GM23248 (cell line): ENCODE measurements at regions not wholly inside any gene's neighbourhood (a gene's known extent, or its start where the extent isn't known, plus 50 kb on each side); places are given as distances from the start of the nearest gene placed in this dataset.

ENCODE experiments used
- EZH2 ChIP-seq: fragments of 200-600 bp; sonication (generic); IDR thresholded peaks from 2 replicates; pipeline ENCODE4 v1.6.1; 2018; ENCODE audit warnings: antibody characterized with exemption, mild to moderate bottlenecking; ENCODE audit not compliant: insufficient read depth, poor library complexity, severe bottlenecking
- EZH2phosphoT487 ChIP-seq: fragments of 200-600 bp; sonication (generic); IDR thresholded peaks from 2 replicates; pipeline ENCODE4 v1.6.1; 2018; ENCODE audit warnings: antibody characterized with exemption, moderate library complexity, mild to moderate bottlenecking, low read depth; ENCODE audit not compliant: insufficient read depth

DNA sequence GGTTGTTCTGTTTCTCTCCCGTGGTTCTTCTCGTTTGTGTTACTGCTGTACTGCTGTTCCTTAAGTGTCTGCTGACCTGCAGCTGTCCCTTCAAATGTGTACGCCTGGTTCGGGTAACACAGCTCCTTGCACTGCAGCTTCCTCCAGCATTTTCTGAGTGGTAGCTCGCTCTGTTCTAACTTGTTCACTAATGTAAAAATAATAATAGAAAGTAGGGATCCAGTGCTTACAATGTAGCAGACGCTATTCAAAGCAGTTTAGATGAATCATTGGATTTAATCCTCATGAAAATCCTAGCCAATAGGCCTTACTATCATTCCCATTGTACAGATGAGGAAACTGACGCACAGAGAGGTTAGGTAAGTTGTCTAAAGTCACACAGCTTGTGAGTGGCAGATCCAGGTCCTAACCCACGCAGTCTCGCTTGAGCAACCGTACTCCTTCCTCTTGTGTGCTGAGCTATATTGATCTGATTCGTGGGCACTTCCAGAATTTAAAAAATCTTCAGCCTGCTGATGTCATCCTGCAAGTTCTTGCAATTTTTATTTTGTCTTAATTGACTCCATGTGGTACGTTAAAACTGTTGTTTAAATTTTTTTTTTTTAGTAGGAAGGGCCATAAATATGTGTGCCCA lies 448.2 kb upstream of the FAT1 start:
- TF ChIP-seq EZH2 (no peak), EZH2phosphoT487 (no peak)
